Liver (tissue), 7 donors: ENCODE measurements at regions not wholly inside any gene's neighbourhood (a gene's known extent, or its start where the extent isn't known, plus 50 kb on each side); places are given as distances from the start of the nearest gene placed in this dataset.

Experiments
- DNase-seq: peaks from one replicate; pipeline ENCODE4 v3.0.0-alpha.2; 2017; ENCODE audit warnings: low spot score
- H3K27ac ChIP-seq, 2 donors: one replicate each; pipeline ENCODE4 v1.7.0; 2013; ENCODE audit warnings: inconsistent platforms in 2 of 2, low read length in 2 of 2, control low read depth in 1 of 2, low read depth in 1 of 2, mild to moderate bottlenecking in 1 of 2
- H3K27me3 ChIP-seq, 4 donors: one replicate each; pipeline versions ENCODE4 v1.6.1 to v1.7.0; 2013; ENCODE audit warnings: low read length in 3 of 4, inconsistent platforms in 1 of 4, mild to moderate bottlenecking in 1 of 4, moderate library complexity in 1 of 4; ENCODE audit not compliant: control insufficient read depth in 4 of 4, insufficient read depth in 4 of 4
- H3K36me3 ChIP-seq, 4 donors: one replicate each; pipeline versions ENCODE4 v1.6.1 to v1.7.0; 2013; ENCODE audit warnings: low read length in 3 of 4, mild to moderate bottlenecking in 3 of 4, low read depth in 1 of 4, moderate library complexity in 1 of 4; ENCODE audit not compliant: control insufficient read depth in 4 of 4, insufficient read depth in 3 of 4
- H3K4me1 ChIP-seq, 4 donors: one replicate each; pipeline versions ENCODE4 v1.6.1 to v1.7.0; 2013; ENCODE audit warnings: low read length in 3 of 4, mild to moderate bottlenecking in 3 of 4, moderate library complexity in 1 of 4; ENCODE audit not compliant: control insufficient read depth in 4 of 4, insufficient read depth in 4 of 4
- H3K4me3 ChIP-seq, 3 donors: one replicate each; pipeline versions ENCODE4 v1.6.1 to v1.7.0; 2013; ENCODE audit warnings: low read length in 3 of 3, control low read depth in 1 of 3, low read depth in 1 of 3, mild to moderate bottlenecking in 1 of 3
- H3K9ac ChIP-seq, 2 donors: one replicate each; pipeline ENCODE4 v1.7.0; 2013; ENCODE audit warnings: low read length in 2 of 2, mild to moderate bottlenecking in 2 of 2, moderate library complexity in 2 of 2, control low read depth in 1 of 2, low read depth in 1 of 2
- H3K9me3 ChIP-seq, 4 donors: one replicate each; pipeline versions ENCODE4 v1.6.1 to v1.7.0; 2013; ENCODE audit warnings: low read length in 3 of 4; ENCODE audit not compliant: control insufficient read depth in 4 of 4
- FOXA1 ChIP-seq: IDR thresholded peaks from 2 replicates; pipeline ENCODE4 v1.6.1; 2016; ENCODE audit warnings: antibody characterized with exemption
- GABPA ChIP-seq, 2 donors: IDR thresholded peaks in 1 of 2; conservative IDR thresholded peaks in 1 of 2; 2 replicates each; pipeline ENCODE4 v1.6.1; 2016; ENCODE audit warnings: antibody characterized with exemption in 2 of 2, mild to moderate bottlenecking in 1 of 2, moderate library complexity in 1 of 2
- HNF4A ChIP-seq, 2 donors: conservative IDR thresholded peaks; 2 replicates each; pipeline ENCODE4 v1.6.1; 2016; ENCODE audit warnings: antibody characterized with exemption in 2 of 2, mild to moderate bottlenecking in 2 of 2
- HNF4G ChIP-seq: IDR thresholded peaks from 2 replicates; pipeline ENCODE4 v1.6.1; 2016; ENCODE audit warnings: antibody characterized with exemption
- NR2F2 ChIP-seq: IDR thresholded peaks from 2 replicates; pipeline ENCODE4 v1.6.1; 2016; ENCODE audit warnings: antibody characterized with exemption
- RAD21 ChIP-seq, 2 donors: IDR thresholded peaks; 2 replicates each; pipeline ENCODE4 v1.6.1; 2016; ENCODE audit warnings: antibody characterized with exemption in 2 of 2, mild to moderate bottlenecking in 2 of 2
- RXRA ChIP-seq, 2 donors: IDR thresholded peaks; 2 replicates each; pipeline ENCODE4 v1.6.1; 2017 to 2018; ENCODE audit warnings: antibody characterized with exemption in 2 of 2, mild to moderate bottlenecking in 1 of 2
- TAF1 ChIP-seq: conservative IDR thresholded peaks from 2 replicates; pipeline ENCODE4 v1.6.1; 2016; ENCODE audit warnings: antibody characterized with exemption, mild to moderate bottlenecking
- YY1 ChIP-seq: IDR thresholded peaks from 2 replicates; pipeline ENCODE4 v1.6.1; 2016; ENCODE audit warnings: antibody characterized with exemption, mild to moderate bottlenecking
- WGBS: extraction: QIAGEN DNeasy Blood & Tissue Kit; methylation state at CpG from one replicate; pipeline ENCODE4 v1.1.7; 2013; 5-methylcytosine and 5-hydroxymethylcytosine counted together
- TF ChIP-seq, protein P1 (sequence below): IDR thresholded peaks from 2 replicates; pipeline ENCODE4 v1.6.1; 2016; ENCODE audit warnings: antibody characterized with exemption
- TF ChIP-seq, protein P2 (sequence below): IDR thresholded peaks from 2 replicates; pipeline ENCODE4 v1.6.1; 2016; ENCODE audit warnings: antibody characterized with exemption, mild to moderate bottlenecking
- TF ChIP-seq, protein P3 (sequence below): IDR thresholded peaks from 2 replicates; pipeline ENCODE4 v1.6.1; 2016; ENCODE audit warnings: antibody characterized with exemption
- donor health status: healthy.
- donor health status: healthy.
- donor health status: healthy.
- donor health status: healthy.

DNA sequence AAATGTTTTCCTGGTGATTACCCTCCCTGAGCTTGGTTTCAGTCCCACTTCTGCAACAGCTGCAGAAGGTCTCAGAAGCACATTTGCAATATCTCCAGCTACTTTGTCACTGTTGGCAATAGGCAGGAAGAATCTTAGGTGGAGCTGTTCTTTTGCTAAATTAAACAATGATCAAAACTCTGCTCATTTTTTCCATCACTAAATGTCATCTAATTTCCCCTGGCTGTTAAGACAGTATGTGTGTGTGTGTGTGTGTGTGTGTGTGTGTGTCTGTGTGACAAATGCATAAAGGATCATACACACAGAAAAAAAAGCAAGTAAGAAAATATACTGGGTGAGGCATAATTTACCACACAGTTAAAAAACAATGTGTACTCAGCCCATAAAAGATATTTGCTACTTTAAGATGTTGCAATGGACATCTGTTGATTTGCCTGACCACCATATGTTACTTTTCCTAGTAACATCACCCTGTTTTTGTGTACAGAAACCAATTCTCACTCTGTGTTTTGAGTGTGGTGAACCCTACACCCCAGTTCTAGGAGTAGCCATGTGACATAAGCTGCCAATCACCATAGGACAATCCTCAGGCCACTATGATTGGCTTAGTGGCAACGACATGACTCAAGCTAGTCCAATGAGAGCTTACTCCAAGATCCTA is 572.6 kb upstream of the CLINT1 start:
- Histone ChIP-seq H3K9ac (no peak overlapping the region), H3K9me3 (peaks cover 0 to 5% (median 2%) of the 10 kb centered on the region in 4 donors), H3K36me3 (no peaks in the 10 kb centered on the region), H3K4me1 (peaks cover 0 to 18% (median 12%) of the 10 kb centered on the region in 4 donors), H3K27ac (no peak overlapping the region), H3K27me3 (no peaks in the 10 kb centered on the region), H3K4me3 (no peak overlapping the region)
- TF ChIP-seq, protein P1, sequence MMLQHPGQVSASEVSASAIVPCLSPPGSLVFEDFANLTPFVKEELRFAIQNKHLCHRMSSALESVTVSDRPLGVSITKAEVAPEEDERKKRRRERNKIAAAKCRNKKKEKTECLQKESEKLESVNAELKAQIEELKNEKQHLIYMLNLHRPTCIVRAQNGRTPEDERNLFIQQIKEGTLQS = no peak
- TF ChIP-seq NR2F2 (no peak), HNF4A (conservative IDR thresholded peaks at IDR 0.05) (no peak), RAD21 (IDR thresholded peaks at IDR 0.05) (no peak), FOXA1 (no peak), TAF1 (no peak), GABPA (IDR thresholded peaks at IDR 0.05 in 1 of 2, conservative IDR thresholded peaks at IDR 0.05 in 1 of 2) (no peak), RXRA (IDR thresholded peaks at IDR 0.05) (no peak)
- TF ChIP-seq, protein P2, sequence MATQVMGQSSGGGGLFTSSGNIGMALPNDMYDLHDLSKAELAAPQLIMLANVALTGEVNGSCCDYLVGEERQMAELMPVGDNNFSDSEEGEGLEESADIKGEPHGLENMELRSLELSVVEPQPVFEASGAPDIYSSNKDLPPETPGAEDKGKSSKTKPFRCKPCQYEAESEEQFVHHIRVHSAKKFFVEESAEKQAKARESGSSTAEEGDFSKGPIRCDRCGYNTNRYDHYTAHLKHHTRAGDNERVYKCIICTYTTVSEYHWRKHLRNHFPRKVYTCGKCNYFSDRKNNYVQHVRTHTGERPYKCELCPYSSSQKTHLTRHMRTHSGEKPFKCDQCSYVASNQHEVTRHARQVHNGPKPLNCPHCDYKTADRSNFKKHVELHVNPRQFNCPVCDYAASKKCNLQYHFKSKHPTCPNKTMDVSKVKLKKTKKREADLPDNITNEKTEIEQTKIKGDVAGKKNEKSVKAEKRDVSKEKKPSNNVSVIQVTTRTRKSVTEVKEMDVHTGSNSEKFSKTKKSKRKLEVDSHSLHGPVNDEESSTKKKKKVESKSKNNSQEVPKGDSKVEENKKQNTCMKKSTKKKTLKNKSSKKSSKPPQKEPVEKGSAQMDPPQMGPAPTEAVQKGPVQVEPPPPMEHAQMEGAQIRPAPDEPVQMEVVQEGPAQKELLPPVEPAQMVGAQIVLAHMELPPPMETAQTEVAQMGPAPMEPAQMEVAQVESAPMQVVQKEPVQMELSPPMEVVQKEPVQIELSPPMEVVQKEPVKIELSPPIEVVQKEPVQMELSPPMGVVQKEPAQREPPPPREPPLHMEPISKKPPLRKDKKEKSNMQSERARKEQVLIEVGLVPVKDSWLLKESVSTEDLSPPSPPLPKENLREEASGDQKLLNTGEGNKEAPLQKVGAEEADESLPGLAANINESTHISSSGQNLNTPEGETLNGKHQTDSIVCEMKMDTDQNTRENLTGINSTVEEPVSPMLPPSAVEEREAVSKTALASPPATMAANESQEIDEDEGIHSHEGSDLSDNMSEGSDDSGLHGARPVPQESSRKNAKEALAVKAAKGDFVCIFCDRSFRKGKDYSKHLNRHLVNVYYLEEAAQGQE = no peak
- TF ChIP-seq, protein P3, sequence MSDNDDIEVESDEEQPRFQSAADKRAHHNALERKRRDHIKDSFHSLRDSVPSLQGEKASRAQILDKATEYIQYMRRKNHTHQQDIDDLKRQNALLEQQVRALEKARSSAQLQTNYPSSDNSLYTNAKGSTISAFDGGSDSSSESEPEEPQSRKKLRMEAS = no peak
- 89% methylated on average over 1 of the region's 1 CpG for WGBS
- no peak for DNase-seq

- Histone ChIP-seq H3K9me3 (peaks cover 0 to 5% (median 2%) of the 10 kb centered on the region in 4 donors), H3K4me3 (no peak overlapping the region), H3K9ac (no peak overlapping the region), H3K27me3 (no peaks in the 10 kb centered on the region), H3K36me3 (no peaks in the 10 kb centered on the region), H3K27ac (no peak overlapping the region), H3K4me1 (peaks cover 0 to 18% (median 11%) of the 10 kb centered on the region in 4 donors)
- DNase-seq = no peak
- WGBS = 96% methylated on average over 2 of the region's 2 CpGs
- TF ChIP-seq HNF4G (no peak), GABPA (IDR thresholded peaks at IDR 0.05 in 1 of 2, conservative IDR thresholded peaks at IDR 0.05 in 1 of 2) (no peak), YY1 (no peak)
- TF ChIP-seq, protein P3 = no peak
- TF ChIP-seq, protein P2 = no peak
These were observed 571.8 kb upstream of the CLINT1 start for GRCh38 chr5:158430798-158431167.
